Lower leg skin (tissue), 3 donors: ENCODE measurements at regions not wholly inside any gene's neighbourhood (a gene's known extent, or its start where the extent isn't known, plus 50 kb on each side); places are given as distances from the start of the nearest gene placed in this dataset.

ENCODE experiments used
- CTCF ChIP-seq, 3 donors: fragments of 450-650 bp; IDR thresholded peaks; one replicate each; pipeline ENCODE4 v1.5.1; 2016; ENCODE audit warnings: antibody characterized with exemption in 3 of 3, mild to moderate bottlenecking in 3 of 3, moderate library complexity in 2 of 3
- POLR2A ChIP-seq, 2 donors: fragments of 450-650 bp; IDR thresholded peaks; one replicate each; pipeline ENCODE4 v1.6.1; 2016 to 2017; ENCODE audit warnings: antibody characterized with exemption in 2 of 2, mild to moderate bottlenecking in 1 of 2, moderate library complexity in 1 of 2

- no peak for TF ChIP-seq CTCF (IDR thresholded peaks at IDR 0.05)
- no peak for TF ChIP-seq POLR2A (IDR thresholded peaks at IDR 0.05)
These were observed 163.1 kb upstream of the FAT1 start for GRCh38 chr4:186886759-186887158.
